Mesendoderm (in vitro differentiated cells): ENCODE measurements at regions not wholly inside any gene's neighbourhood (a gene's known extent, or its start where the extent isn't known, plus 50 kb on each side); places are given as distances from the start of the nearest gene placed in this dataset.

Source experiments
- DNase-seq: peaks from one replicate; pipeline ENCODE4 v3.0.0; 2013
- H2AK5ac ChIP-seq: 2 replicates; pipeline ENCODE4 v1.6.1; 2013; ENCODE audit warnings: low read length, inconsistent platforms
- H2BK120ac ChIP-seq: 2 replicates; pipeline ENCODE4 v1.6.1; 2013; ENCODE audit warnings: low read depth, mild to moderate bottlenecking, low read length, moderate library complexity, mixed read lengths
- H2BK15ac ChIP-seq: replicated peaks from 2 replicates; pipeline ENCODE4 v1.6.1; 2013; ENCODE audit warnings: low read depth, mild to moderate bottlenecking, moderate library complexity
- H2BK5ac ChIP-seq: 2 replicates; pipeline ENCODE4 v1.6.1; 2013; ENCODE audit warnings: low read length, inconsistent platforms
- H3K18ac ChIP-seq: 2 replicates; pipeline ENCODE4 v1.6.1; 2013; ENCODE audit warnings: mild to moderate bottlenecking, low read length, mixed read lengths
- H3K23ac ChIP-seq: one replicate; pipeline ENCODE4 v1.6.1; 2013; ENCODE audit warnings: low read length
- H3K27ac ChIP-seq: 2 replicates; pipeline ENCODE4 v1.5.1; 2013; ENCODE audit warnings: low read depth, mild to moderate bottlenecking, inconsistent platforms, low read length, moderate library complexity
- H3K27me3 ChIP-seq: 2 replicates; pipeline ENCODE4 v1.6.1; 2013; ENCODE audit warnings: low read length, control low read depth, mild to moderate bottlenecking, inconsistent platforms; ENCODE audit not compliant: insufficient read depth, poor library complexity
- H3K36me3 ChIP-seq: 2 replicates; pipeline ENCODE4 v1.6.1; 2013; ENCODE audit warnings: low read length, inconsistent platforms; ENCODE audit not compliant: control insufficient read depth, insufficient read depth
- H3K4ac ChIP-seq: one replicate; pipeline ENCODE4 v1.6.1; 2013; ENCODE audit warnings: low read depth, mild to moderate bottlenecking, low read length, moderate library complexity
- H3K4me1 ChIP-seq: 2 replicates; pipeline ENCODE4 v1.6.1; 2013; ENCODE audit warnings: low read depth, low read length, inconsistent platforms; ENCODE audit not compliant: control insufficient read depth
- H3K4me2 ChIP-seq: 2 replicates; pipeline ENCODE4 v1.6.1; 2013; ENCODE audit warnings: low read length
- H3K4me3 ChIP-seq: 2 replicates; pipeline ENCODE4 v1.5.1; 2013; ENCODE audit warnings: mild to moderate bottlenecking, low read length
- H3K56ac ChIP-seq: one replicate; pipeline ENCODE4 v1.6.1; 2013; ENCODE audit warnings: low read length
- H3K79me1 ChIP-seq: 2 replicates; pipeline ENCODE4 v1.6.1; 2013; ENCODE audit warnings: low read length, inconsistent platforms
- H3K79me2 ChIP-seq: 2 replicates; pipeline ENCODE4 v1.6.1; 2013; ENCODE audit warnings: mild to moderate bottlenecking, low read length; ENCODE audit not compliant: control insufficient read depth, insufficient read depth
- H3K9ac ChIP-seq: 2 replicates; pipeline ENCODE4 v1.6.1; 2013; ENCODE audit warnings: low read length, inconsistent platforms
- H4K5ac ChIP-seq: one replicate; pipeline ENCODE4 v1.6.1; 2013; ENCODE audit warnings: low read length
- H4K8ac ChIP-seq: one replicate; pipeline ENCODE4 v1.6.1; 2013; ENCODE audit warnings: low read depth, mild to moderate bottlenecking, control low read depth, low read length, moderate library complexity
- WGBS: extraction: QIAGEN DNeasy Blood & Tissue Kit; methylation state at CpG from one replicate; pipeline ENCODE4 v1.1.7; 2013; ENCODE audit warnings: low lambda C conversion rate, missing lambda C conversion rate; ENCODE audit not compliant: insufficient coverage; ENCODE audit errors: extremely low coverage; 5-methylcytosine and 5-hydroxymethylcytosine counted together

GRCh38 chr1:240687820-240688219 lies 75.9 kb upstream of the GREM2 start:
- Histone ChIP-seq H3K9ac (no peak overlapping the region), H4K5ac (no peak overlapping the region), H3K4me3 (no peak overlapping the region), H3K36me3 (no peaks in the 10 kb centered on the region), H2BK5ac (no peak overlapping the region), H4K8ac (no peak overlapping the region), H3K4me2 (no peak overlapping the region), H3K79me1 (no peaks in the 10 kb centered on the region), H2AK5ac (no peak overlapping the region), H3K27me3 (no peaks in the 10 kb centered on the region), H3K18ac (no peak overlapping the region), H2BK120ac (no peak overlapping the region), H3K4me1 (no peaks in the 10 kb centered on the region), H3K27ac (no peak overlapping the region), H3K4ac (no peak overlapping the region), H3K56ac (no peak overlapping the region), H3K23ac (no peak overlapping the region), H3K79me2 (no peaks in the 10 kb centered on the region), H2BK15ac (no peak overlapping the region)
- WGBS, result no CpG with 5 or more reads among the region's 4 CpGs
- DNase-seq, result no peak

- DNase-seq, result no peak
- no peak overlapping the region for H2BK5ac ChIP-seq
- H3K4me2 ChIP-seq, result no peak overlapping the region
- no peak overlapping the region for H2BK15ac ChIP-seq
- H4K8ac ChIP-seq, result no peak overlapping the region
- H3K27ac ChIP-seq, result no peak overlapping the region
- H3K18ac ChIP-seq, result no peak overlapping the region
- H3K4me1 ChIP-seq, result no peaks in the 10 kb centered on the region
- H4K5ac ChIP-seq, result no peak overlapping the region
- H3K4ac ChIP-seq, result no peak overlapping the region
- no peak overlapping the region for H2AK5ac ChIP-seq
- H3K79me2 ChIP-seq, result no peaks in the 10 kb centered on the region
- H3K27me3 ChIP-seq, result no peaks in the 10 kb centered on the region
- no peaks in the 10 kb centered on the region for H3K79me1 ChIP-seq
- H3K4me3 ChIP-seq, result no peak overlapping the region
- no peak overlapping the region for H2BK120ac ChIP-seq
- no CpG with 5 or more reads among the region's 9 CpGs for WGBS
- H3K23ac ChIP-seq, result no peak overlapping the region
- no peaks in the 10 kb centered on the region for H3K36me3 ChIP-seq
- H3K9ac ChIP-seq, result no peak overlapping the region
- no peak overlapping the region for H3K56ac ChIP-seq
These were observed 71.6 kb upstream of the GREM2 start for GRCh38 chr1:240683576-240683975.

- Histone ChIP-seq H2BK5ac (no peak overlapping the region), H3K36me3 (no peaks in the 10 kb centered on the region), H3K9ac (no peak overlapping the region), H3K4me2 (no peak overlapping the region), H2BK120ac (no peak overlapping the region), H4K8ac (no peak overlapping the region), H3K23ac (no peak overlapping the region), H3K79me1 (no peaks in the 10 kb centered on the region), H4K5ac (no peak overlapping the region), H3K4ac (no peak overlapping the region), H3K27me3 (no peaks in the 10 kb centered on the region), H2BK15ac (no peak overlapping the region), H3K4me1 (no peaks in the 10 kb centered on the region), H3K56ac (no peak overlapping the region), H3K27ac (no peak overlapping the region), H3K4me3 (no peak overlapping the region), H2AK5ac (no peak overlapping the region), H3K18ac (no peak overlapping the region), H3K79me2 (no peaks in the 10 kb centered on the region)
- DNase-seq, result no peak
- WGBS, result no CpG with 5 or more reads among the region's 10 CpGs
These were observed 70.9 kb upstream of the GREM2 start for GRCh38 chr1:240682859-240683242.

- WGBS, result no CpG with 5 or more reads among the region's 6 CpGs
- Histone ChIP-seq H3K79me1 (no peaks in the 10 kb centered on the region), H3K36me3 (no peaks in the 10 kb centered on the region), H3K4me2 (no peak overlapping the region), H3K9ac (no peak overlapping the region), H3K18ac (no peak overlapping the region), H3K4ac (no peak overlapping the region), H2BK120ac (no peak overlapping the region), H3K4me1 (no peaks in the 10 kb centered on the region), H2AK5ac (no peak overlapping the region), H3K27ac (no peak overlapping the region), H3K79me2 (no peaks in the 10 kb centered on the region), H3K23ac (no peak overlapping the region), H3K27me3 (no peaks in the 10 kb centered on the region), H3K4me3 (no peak overlapping the region), H2BK5ac (no peak overlapping the region), H4K8ac (no peak overlapping the region), H4K5ac (no peak overlapping the region), H3K56ac (no peak overlapping the region), H2BK15ac (no peak overlapping the region)
- DNase-seq, result no peak
These were observed 70.4 kb upstream of the GREM2 start for GRCh38 chr1:240682166-240682858.

GRCh38 chr1:240672132-240672811 lies 60.3 kb upstream of the GREM2 start:
- Histone ChIP-seq H3K4ac (no peak overlapping the region), H4K8ac (no peak overlapping the region), H3K56ac (no peak overlapping the region), H3K27me3 (no peaks in the 10 kb centered on the region), H2BK5ac (no peak overlapping the region), H3K36me3 (no peaks in the 10 kb centered on the region), H3K4me1 (no peaks in the 10 kb centered on the region), H3K18ac (no peak overlapping the region), H3K9ac (no peak overlapping the region), H2BK120ac (no peak overlapping the region), H2BK15ac (no peak overlapping the region), H4K5ac (no peak overlapping the region), H3K79me2 (no peaks in the 10 kb centered on the region), H2AK5ac (no peak overlapping the region), H3K4me2 (no peak overlapping the region), H3K23ac (no peak overlapping the region), H3K79me1 (no peaks in the 10 kb centered on the region), H3K27ac (no peak overlapping the region), H3K4me3 (no peak overlapping the region)
- no peak for DNase-seq
- no CpG with 5 or more reads among the region's 2 CpGs for WGBS

- H3K4me1 ChIP-seq, result no peaks in the 10 kb centered on the region
- no peak overlapping the region for H3K9ac ChIP-seq
- no peak overlapping the region for H3K18ac ChIP-seq
- H3K79me1 ChIP-seq, result no peaks in the 10 kb centered on the region
- H4K5ac ChIP-seq, result no peak overlapping the region
- H2BK5ac ChIP-seq, result no peak overlapping the region
- WGBS, result no CpG with 5 or more reads among the region's 3 CpGs
- H4K8ac ChIP-seq, result no peak overlapping the region
- H3K36me3 ChIP-seq, result no peaks in the 10 kb centered on the region
- H3K56ac ChIP-seq, result no peak overlapping the region
- no peak overlapping the region for H3K4me3 ChIP-seq
- no peaks in the 10 kb centered on the region for H3K79me2 ChIP-seq
- no peak overlapping the region for H2AK5ac ChIP-seq
- no peak overlapping the region for H2BK120ac ChIP-seq
- no peak overlapping the region for H3K4ac ChIP-seq
- no peak for DNase-seq
- H3K4me2 ChIP-seq, result no peak overlapping the region
- H3K27me3 ChIP-seq, result no peaks in the 10 kb centered on the region
- H2BK15ac ChIP-seq, result no peak overlapping the region
- no peak overlapping the region for H3K27ac ChIP-seq
- H3K23ac ChIP-seq, result no peak overlapping the region
These were observed 55.4 kb upstream of the GREM2 start for GRCh38 chr1:240667351-240667750.
